B cell (primary cell): ENCODE measurements at regions not wholly inside any gene's neighbourhood (a gene's known extent, or its start where the extent isn't known, plus 50 kb on each side); places are given as distances from the start of the nearest gene placed in this dataset.

Experiments used
- EZH2 ChIP-seq: IDR thresholded peaks from 2 replicates; pipeline ENCODE4 v1.6.1; 2012; ENCODE audit warnings: borderline replicate concordance, low read depth, mild to moderate bottlenecking, moderate library complexity, low read length; ENCODE audit not compliant: insufficient read depth, poor library complexity, severe bottlenecking
- TF ChIP-seq, protein P1 (sequence below): fragments of 200-600 bp; IDR thresholded peaks from one replicate; pipeline ENCODE4 v1.8.0; 2022; ENCODE audit warnings: antibody characterized with exemption, mild to moderate bottlenecking

- TF ChIP-seq, protein P1, sequence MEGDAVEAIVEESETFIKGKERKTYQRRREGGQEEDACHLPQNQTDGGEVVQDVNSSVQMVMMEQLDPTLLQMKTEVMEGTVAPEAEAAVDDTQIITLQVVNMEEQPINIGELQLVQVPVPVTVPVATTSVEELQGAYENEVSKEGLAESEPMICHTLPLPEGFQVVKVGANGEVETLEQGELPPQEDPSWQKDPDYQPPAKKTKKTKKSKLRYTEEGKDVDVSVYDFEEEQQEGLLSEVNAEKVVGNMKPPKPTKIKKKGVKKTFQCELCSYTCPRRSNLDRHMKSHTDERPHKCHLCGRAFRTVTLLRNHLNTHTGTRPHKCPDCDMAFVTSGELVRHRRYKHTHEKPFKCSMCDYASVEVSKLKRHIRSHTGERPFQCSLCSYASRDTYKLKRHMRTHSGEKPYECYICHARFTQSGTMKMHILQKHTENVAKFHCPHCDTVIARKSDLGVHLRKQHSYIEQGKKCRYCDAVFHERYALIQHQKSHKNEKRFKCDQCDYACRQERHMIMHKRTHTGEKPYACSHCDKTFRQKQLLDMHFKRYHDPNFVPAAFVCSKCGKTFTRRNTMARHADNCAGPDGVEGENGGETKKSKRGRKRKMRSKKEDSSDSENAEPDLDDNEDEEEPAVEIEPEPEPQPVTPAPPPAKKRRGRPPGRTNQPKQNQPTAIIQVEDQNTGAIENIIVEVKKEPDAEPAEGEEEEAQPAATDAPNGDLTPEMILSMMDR: no peak
- no peak for TF ChIP-seq EZH2
Observed at GRCh38 chr2:211127501-211127900, 571.1 kb downstream of the CPS1 start.
